ENCODE measurements at regions not wholly inside any gene's neighbourhood (a gene's known extent, or its start where the extent isn't known, plus 50 kb on each side); places are given as distances from the start of the nearest gene placed in this dataset.

GRCh38 chr15:47598996-47599395 lies 118.3 kb upstream of the SEMA6D start:
- TF ChIP-seq USF2 (IDR thresholded peaks at IDR 0.05; ENCODE audit: low read depth, low read length), result no peak
- no peak for TF ChIP-seq MAZ (IDR thresholded peaks at IDR 0.05; ENCODE audit: borderline replicate concordance, low read depth, low read length)
- TF ChIP-seq CHD1 (IDR thresholded peaks at IDR 0.05; ENCODE audit: low read depth, low read length), result no peak
- TF ChIP-seq MXI1 (IDR thresholded peaks at IDR 0.05; ENCODE audit: borderline replicate concordance, low read depth, low read length), result no peak
- no peak for TF ChIP-seq CEBPB (IDR thresholded peaks at IDR 0.05; ENCODE audit: low read depth, low read length)
- no peak for TF ChIP-seq FOS (IDR thresholded peaks at IDR 0.05; ENCODE audit: low read depth, low read length)
- no peak for TF ChIP-seq ELK1 (IDR thresholded peaks at IDR 0.05; ENCODE audit: borderline replicate concordance, low read depth, low read length)
- TF ChIP-seq POLR2A (IDR thresholded peaks at IDR 0.05; ENCODE audit: low read depth, low read length), result no peak
- TF ChIP-seq BHLHE40 (IDR thresholded peaks at IDR 0.05; ENCODE audit: low read depth, low read length), result no peak
- no peak for TF ChIP-seq MAFK (IDR thresholded peaks at IDR 0.05; ENCODE audit: low read depth, low read length)
- no peak for TF ChIP-seq RAD21 (IDR thresholded peaks at IDR 0.05; ENCODE audit: low read length)
- TF ChIP-seq NFE2L2 (IDR thresholded peaks at IDR 0.05; ENCODE audit: low read depth, low read length), result no peak
- no peak for TF ChIP-seq RFX5 (IDR thresholded peaks at IDR 0.05; ENCODE audit: low read depth, low read length)
- no peak for TF ChIP-seq RCOR1 (IDR thresholded peaks at IDR 0.05; ENCODE audit: insufficient replicate concordance, low read length)
- no peak for TF ChIP-seq CTCF (conservative IDR thresholded peaks at IDR 0.05; ENCODE audit: low read depth, low read length)
- no peak for TF ChIP-seq SMC3 (IDR thresholded peaks at IDR 0.05; ENCODE audit: low read depth, low read length)
- intact Hi-C loops (cut with micrococcal nuclease) (no loop called here), dilution Hi-C loops (cut with HindIII; ENCODE audit: low sequenced_read_pairs, unreplicated experiment) (no loop called here), in situ Hi-C loops (cut with MboI; ENCODE audit: low sequenced_read_pairs) (no loop called here)
- H2AK5ac ChIP-seq (ENCODE audit: low read depth, low read length), result no peak overlapping the region
- no peaks in the 10 kb centered on the region for H3K4me1 ChIP-seq (ENCODE audit: control insufficient read depth, insufficient read depth, low read length)
- no peak overlapping the region for H2BK20ac ChIP-seq (ENCODE audit: low read depth, low read length)
- no peak overlapping the region for H3K9ac ChIP-seq (ENCODE audit: low read depth, low read length)
- no peak overlapping the region for H2BK15ac ChIP-seq (ENCODE audit: low read depth, low read length)
- no peak overlapping the region for H3K4ac ChIP-seq (ENCODE audit: low read depth, low read length)
- no peak overlapping the region for H2BK120ac ChIP-seq (ENCODE audit: low read depth, low read length)
- no peak overlapping the region for H3K4me3 ChIP-seq (ENCODE audit: insufficient read depth, low read depth, low read length)
- H3K9me3 ChIP-seq (ENCODE audit: control insufficient read depth, insufficient read depth, low read length), result no peaks in the 10 kb centered on the region
- H3K14ac ChIP-seq (replicated peaks; ENCODE audit: low read depth, low read length), result no peak overlapping the region
- ChIA-PET CTCF (no interaction called here), POLR2A (ENCODE audit: unreplicated experiment) (no interaction called here)
- H4K5ac ChIP-seq (ENCODE audit: low read depth, low read length), result no peak overlapping the region
- no peak overlapping the region for H3K4me2 ChIP-seq (ENCODE audit: low read depth, low read length)
- no TSS peak for BruUV-seq (replicated peaks)
- no peak overlapping the region for H3K23ac ChIP-seq (ENCODE audit: low read depth, low read length)
- DNase-seq (no peak), ATAC-seq (ENCODE audit: low read depth) (no peak)
- H3K36me3 ChIP-seq (ENCODE audit: control insufficient read depth, insufficient read depth, low read length), result no peaks in the 10 kb centered on the region
- no peak overlapping the region for H2AK9ac ChIP-seq (replicated peaks; ENCODE audit: low read depth, low read length, poor library complexity)
- H3K27ac ChIP-seq (ENCODE audit: insufficient read depth, low read length), result no peak overlapping the region
- no peaks in the 10 kb centered on the region for H4K20me1 ChIP-seq (ENCODE audit: insufficient read depth, low read length)
- H4K91ac ChIP-seq (ENCODE audit: insufficient read depth, low read depth, low read length), result no peak overlapping the region
- WGBS, 2 experiments (ENCODE audit: extremely low coverage in 2 of 2, insufficient read length in 1 of 2), result no CpG with 5 or more reads among the region's 3 CpGs
- H4K8ac ChIP-seq (ENCODE audit: low read depth in 2 of 2, low read length in 2 of 2), result no peak overlapping the region
- no peak overlapping the region for H2BK5ac ChIP-seq (ENCODE audit: low read depth, low read length, poor library complexity, severe bottlenecking)
- H2AFZ ChIP-seq (replicated peaks; ENCODE audit: low read length, poor library complexity), result no peak overlapping the region
- no peak overlapping the region for H3K18ac ChIP-seq (ENCODE audit: low read depth, low read length)
- no peaks in the 10 kb centered on the region; the same call in 1 of the 2 replicates for H3K9me1 ChIP-seq (ENCODE audit: insufficient read depth, low read length)
- H3K56ac ChIP-seq (ENCODE audit: extremely low read depth, insufficient read depth, low read length), result no peak overlapping the region
- no peaks in the 10 kb centered on the region for H3K79me1 ChIP-seq (ENCODE audit: low read depth in 1 of 2, low read length in 2 of 2)
- H3K27me3 ChIP-seq (ENCODE audit: control insufficient read depth, insufficient read depth, low read length), result no peaks in the 10 kb centered on the region

Measured in IMR-90 (cell line).